NCI-H69 (cell line): ENCODE measurements at regions not wholly inside any gene's neighbourhood (a gene's known extent, or its start where the extent isn't known, plus 50 kb on each side); places are given as distances from the start of the nearest gene placed in this dataset.

Experiments
- DNase-seq: peaks from one replicate; lab custom pipeline; 2025; lab: John Stamatoyannopoulos, UW

DNA sequence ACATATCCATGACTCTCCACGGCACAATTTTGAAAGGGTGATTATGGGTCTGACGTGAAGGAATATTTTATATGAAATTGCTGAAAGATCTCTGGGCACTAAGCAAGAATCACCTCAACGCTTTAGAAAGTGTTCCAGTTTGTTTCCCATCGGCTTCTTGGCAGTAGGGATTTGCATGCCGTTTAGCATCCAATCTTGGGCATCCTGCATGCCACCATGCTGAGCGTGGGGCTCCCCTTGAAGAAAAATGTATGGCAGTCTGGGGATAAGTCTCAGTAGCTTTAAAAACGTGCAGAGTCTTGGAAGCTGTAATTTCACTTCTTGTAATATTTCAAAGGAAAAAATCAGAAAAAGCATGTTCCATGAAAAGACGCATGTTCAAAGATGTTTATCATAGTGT lies 151.7 kb downstream of the DMRT2 start:
- DNase-seq, result no peak

DNA sequence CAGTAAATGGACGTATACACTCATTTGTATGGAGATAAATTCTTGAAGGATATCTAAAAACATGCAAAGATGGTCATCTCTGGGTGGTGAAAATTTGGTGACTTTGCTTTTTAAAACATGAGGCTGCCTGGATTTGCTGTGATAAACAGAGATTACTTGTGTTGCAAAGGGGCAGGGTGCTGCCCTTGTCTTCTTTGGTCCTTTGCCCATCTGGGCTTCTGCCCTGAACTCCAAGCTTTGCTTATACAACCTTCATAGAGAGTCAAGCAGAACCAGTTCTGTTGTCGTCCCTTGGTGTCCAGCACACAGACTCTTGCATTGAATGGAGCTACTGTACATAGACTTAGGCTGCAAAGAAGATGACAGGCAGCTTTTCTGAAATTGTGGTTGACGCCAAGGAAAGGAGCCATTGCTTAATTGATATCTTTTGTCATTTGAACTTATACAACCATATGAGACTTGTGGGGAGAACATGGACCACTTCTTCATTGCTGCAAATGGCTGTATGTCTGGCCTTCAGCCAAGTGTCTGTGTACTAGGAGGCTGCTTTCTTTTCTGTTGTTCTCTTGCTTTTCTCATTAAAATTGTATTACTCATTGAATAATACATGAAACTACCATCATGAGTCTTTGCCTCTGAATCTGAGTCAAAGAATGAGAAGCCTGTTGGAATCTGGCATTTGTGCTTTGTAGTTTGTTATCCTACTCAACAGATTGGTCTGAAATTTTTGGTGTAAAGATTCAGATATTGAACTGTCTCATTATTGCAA lies 152.5 kb downstream of the DMRT2 start:
- no peak for DNase-seq

DNA sequence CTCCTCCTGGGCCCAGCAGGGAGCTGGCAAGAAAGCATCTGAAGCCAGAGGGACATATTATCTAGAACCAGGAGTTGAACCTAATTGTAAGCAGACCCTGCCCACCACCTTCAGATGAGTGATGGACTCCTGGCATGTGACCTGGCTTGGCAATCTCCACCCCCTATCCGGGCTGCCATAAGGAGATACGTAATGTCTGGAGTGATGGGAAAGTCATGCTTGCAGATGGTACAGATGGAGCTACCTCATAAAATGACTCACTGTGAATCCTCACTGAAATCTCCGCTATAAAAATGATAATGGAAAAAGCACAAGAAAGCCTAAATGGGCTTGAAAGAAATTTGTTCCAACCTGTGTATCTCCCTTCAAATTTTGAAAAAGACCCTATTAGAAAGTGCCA lies 157.5 kb downstream of the DMRT2 start:
- DNase-seq, result no peak

DNA sequence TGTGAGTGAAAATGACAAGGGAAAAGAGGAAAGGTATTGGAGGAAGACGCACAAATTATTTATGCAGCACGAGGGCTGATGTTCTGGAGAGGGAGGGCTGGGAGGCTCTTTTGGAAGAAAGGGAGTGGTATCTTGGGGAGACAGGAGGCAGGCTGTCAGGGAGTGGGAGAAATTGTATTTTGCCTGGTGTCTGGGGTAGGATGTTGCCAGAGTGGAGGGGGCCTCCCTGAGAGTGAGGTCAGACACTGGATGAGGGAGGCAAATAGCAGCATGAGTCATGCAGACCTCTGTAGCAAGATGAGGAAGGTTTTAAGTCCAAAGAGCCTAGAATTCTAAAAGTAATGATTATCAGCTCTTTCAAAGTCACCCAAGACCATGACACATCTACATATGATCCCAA lies 158.0 kb downstream of the DMRT2 start:
- no peak for DNase-seq

DNA sequence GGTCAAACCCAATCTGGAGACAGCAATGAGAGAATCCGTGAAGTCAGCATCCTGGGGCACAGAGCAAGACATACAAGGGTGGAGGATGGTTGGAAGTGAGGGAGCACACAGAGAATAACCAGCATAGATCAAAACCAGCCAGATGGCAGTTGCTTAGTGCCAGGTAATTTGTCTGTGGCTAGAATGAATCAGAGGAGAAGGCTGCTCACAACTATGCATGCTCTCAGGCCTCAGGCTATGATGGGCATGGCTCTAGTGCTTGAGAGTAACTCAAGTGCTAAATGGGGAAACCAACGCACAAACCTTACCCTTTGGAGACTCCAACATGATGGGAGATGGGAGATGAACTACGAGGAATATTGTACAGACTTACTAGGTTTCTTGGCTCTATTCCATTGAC lies 160.8 kb downstream of the DMRT2 start:
- no peak for DNase-seq

DNA sequence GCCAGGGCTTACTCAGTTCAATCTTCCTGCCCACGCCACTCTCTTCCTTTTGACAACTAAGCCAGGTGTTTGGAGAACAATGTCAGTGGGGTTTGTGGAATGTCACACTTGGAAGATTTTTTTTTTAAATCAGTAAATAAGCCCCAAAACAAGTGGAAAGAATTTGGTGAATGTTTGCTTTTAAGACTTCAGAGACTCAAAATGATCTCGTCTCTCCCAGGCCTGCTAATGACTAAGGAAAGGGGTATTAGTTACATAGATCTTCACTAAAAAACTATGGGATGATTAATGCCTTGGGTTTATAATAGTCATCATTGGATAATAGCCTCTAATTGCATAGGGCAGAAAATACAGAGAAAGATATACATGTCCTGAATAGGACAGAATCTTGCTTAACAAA lies 166.4 kb downstream of the DMRT2 start:
- DNase-seq, result no peak

DNA sequence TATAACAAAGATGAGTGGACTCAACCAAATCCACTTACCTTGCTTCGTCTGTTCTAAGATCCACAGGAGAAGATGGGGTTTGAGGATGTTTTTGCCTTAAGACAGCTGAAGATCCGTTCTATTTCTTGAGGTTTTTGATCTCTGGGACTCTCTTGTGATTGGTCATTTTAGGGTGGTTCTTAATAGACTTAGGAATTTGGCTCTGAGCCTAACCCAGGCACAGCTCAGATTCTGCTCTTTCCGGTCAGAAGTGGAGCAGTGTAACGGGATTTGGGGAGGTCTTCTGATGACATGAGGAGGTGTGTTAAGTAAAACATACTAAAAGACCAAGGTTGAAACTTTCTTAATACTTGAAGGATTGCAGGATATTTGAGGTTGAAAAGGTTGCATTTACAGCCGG lies 166.9 kb downstream of the DMRT2 start:
- DNase-seq, result no peak

DNA sequence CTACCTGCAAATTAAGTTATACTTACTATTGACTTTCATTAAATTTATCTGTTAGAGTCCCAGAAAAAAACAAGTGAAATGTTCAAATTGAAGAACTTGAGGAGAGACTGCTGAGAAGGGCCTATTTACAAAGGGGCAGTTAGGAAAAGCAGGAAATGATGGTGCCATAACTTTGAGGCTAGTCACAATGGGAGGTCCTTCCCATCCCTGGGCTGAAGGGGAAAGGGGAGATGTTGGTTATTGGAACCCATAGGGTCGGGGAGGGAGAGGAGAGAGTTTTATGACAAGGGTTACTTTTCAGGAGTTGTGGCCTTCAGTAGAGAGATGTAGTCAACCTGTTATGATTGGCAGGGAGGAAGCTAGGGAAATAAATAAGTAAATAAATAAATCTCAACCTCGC lies 169.1 kb downstream of the DMRT2 start:
- DNase-seq, result no peak

DNA sequence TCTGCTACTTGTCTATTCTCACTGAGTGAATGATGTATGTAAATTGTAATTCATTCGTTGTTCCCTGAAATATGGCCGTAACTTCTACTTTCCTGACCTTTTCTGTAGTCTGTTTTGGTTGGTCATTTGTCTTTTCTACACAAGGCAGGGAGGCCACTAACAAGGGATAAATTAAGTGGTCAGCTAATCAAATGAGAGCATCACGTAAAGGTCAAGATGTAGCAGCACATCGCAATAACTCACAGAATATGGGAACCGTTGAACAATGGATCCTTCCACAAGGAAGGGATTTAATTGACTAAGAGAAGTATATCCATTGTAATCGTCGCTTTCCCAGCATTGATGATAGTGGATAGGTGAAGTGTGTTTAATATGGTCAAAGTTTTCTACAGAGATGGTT lies 171.1 kb downstream of the DMRT2 start:
- DNase-seq, result no peak

DNA sequence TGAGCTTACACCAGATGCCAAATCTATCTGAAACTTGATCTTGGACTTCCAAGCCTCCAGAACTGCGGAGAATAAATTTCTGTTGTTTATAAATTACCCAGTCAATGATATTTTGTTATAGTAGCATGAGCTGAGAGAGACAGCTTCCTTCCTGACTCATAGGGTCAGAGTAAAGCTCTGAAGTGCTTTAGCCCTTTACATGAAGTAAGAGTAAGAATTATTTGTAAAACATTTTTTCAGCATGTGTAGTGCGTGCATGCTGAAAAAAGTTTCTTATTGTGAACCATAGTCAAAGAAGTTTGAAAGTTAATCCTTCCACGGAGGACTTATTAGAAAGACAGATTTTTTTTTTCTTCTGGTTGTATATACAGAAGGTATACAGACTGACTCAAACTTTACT lies 172.4 kb downstream of the DMRT2 start:
- DNase-seq, result no peak

DNA sequence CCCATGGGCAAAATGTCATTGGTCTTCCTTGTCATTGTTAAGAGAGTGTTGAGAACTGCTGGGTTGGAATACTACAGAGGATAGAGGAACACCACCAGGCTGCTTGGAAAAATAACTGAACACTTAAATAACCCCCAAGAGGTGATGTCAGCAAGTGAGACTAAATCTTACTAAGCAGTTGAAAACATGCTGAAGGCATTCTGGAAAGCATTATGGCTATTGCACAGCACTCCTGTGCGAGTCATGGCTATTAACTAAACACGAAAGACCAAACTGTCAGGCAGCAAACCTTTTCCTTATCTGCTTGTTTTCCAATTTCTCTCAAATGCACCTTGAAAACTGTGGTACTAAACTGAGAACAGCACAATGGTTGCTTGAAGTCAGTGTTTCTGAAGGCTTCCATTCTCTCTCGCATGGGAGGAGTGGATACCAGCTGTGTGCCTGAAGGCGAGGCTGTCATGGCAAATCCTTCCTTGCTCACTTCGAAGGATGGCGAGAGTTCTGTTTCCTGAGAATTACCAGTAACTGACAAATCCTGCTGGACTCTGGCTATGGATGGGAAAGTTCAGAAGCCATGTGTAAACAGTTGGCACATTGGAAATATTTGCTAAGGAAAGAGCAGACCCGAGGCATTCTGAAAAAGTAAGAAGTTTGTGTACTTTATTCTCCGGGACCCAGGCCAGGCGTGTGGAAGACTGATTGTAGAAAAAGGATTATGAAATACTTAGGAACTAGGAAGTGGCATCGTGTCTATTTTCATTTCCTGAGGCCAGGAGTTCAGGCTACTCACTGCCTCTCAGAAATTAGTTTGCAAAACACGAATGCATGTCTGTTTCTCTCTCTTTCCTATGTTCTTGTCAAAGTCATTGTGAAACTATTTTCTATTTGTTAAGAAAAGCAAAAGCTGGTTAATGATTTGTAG lies 182.1 kb downstream of the DMRT2 start:
- no peak for DNase-seq

DNA sequence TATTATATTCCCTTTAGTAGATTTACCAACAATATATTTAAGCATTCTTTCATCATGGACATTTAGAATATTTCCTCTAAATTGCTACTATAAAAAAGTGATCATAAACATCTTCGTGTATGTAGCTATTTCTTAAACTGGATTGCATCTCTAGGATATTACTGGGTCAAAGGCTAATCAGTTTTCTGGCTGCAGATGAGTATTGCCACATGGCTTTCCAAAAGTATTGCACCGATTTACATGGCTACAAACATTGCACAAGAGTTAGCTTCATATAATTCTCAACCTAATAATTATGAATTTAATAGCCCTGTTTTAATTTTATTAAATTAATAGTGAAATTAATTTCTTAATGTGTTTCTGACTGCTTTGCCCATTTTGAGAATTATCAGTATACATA lies 183.4 kb downstream of the DMRT2 start:
- DNase-seq, result no peak

DNA sequence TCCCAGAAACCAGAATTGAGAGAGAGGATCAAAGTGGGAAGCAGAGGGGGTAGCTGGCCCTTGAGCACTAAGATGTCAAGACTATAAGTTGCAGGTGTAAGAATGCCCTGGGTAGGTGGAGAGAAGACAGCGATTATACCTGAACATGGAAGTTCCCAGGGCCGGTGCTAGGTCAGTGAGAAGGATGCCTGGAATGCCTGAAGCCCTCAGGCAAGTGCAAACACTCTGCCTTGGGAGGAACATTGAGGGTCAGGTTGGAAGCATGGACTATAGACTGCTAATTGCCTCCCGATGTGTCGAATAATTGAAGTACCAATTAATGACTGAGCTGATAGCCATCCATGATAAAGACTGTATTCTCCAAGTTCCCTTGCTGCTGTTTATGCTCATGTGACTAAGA lies 185.5 kb downstream of the DMRT2 start:
- no peak for DNase-seq

DNA sequence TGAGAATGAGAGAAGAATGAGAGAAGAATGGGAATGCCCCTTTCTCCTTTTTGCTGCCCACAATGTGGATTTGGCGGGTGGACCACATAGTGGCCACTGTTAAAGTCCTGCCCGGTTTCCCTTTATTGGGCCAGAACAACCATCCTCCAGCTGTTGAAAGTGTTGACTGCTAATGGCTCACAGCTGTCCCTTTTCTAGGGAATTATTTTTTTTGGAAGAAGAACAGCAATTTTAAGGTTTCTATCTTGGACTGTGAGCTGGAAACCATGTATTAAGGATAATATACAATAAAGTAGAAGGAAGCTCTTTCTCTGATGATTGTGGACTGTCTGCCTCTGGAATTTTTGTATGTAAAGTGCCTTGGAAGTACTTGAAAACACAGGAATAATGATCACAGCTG lies 185.9 kb downstream of the DMRT2 start:
- no peak for DNase-seq

DNA sequence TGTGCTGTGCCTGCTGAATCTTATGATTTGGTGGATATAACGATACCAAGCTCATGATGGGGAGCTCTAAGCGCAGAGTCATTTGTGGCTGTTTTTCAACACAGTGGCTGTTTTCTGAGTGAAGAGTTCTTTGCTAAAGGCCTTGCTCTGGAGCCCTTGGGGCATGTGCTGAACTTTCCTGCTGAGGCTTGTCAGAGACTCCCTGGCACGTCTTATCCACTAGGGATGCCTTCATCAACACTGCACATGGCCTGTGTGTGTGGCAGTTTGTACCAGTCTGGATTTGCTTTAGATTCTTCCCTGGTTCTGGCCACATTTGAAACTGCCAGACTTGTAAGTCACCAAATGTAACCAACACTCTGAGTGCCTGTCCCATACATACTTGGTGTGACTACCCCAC lies 188.2 kb downstream of the DMRT2 start:
- no peak for DNase-seq

DNA sequence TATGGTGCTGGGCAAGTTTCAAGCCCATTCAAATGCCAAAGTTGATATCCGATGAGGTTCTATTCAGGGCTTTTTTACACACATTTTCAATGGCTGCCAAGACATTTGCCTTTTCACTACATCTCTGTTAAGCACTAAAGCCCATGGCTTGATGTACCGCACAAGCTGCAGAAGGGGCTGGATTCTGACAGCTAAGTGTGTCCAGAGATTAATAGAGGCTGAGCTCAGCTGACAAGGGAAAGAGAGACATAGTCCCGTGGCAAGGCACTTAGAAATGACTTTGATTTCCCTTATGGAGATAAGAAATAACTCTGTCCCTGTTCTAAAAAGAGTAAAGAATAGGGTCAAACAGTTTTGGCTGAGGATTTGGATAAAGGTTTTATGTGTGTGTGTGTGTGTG lies 198.6 kb downstream of the DMRT2 start:
- DNase-seq, result no peak

DNA sequence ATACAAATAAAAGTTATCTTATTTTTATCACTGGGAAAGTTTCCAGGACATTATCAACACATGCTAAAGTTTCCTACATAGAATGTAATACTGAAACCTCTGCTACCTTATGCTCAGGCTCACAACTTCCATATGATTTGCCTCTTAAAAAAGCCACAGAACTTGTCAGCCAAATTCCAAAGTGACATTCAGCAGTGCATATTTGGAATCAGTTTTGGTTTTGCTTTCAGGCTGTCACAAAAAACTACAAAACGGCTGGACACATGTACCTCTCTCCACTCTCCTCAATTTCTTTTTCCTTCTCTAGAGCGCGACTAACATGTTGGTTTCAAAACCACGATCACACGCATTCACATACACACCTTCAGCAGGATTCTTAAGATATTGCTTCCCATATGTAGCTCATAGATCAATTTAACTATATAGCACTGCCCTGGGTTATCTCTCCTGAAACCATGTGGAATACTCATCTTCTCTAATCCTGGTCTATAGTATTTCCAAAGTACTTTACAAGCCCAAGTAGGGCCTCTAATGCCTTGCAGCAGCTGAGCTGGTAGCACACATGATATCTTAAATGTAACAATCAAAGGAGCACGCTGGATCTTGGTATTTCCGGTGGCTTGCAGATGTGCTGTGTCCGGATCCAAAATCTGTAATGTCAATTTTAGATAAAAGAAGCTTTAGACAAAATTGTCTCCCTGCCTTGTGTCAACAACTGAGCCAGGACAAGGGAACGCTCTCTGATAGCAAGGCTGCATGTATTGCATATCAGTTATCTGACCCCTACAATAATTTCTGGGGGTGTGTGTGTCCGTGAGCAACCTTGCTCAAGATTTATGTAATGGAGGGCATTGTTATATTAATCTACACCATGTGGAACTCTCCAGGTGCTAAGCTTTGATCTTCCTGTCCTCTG lies 203.2 kb downstream of the DMRT2 start:
- DNase-seq, result no peak

DNA sequence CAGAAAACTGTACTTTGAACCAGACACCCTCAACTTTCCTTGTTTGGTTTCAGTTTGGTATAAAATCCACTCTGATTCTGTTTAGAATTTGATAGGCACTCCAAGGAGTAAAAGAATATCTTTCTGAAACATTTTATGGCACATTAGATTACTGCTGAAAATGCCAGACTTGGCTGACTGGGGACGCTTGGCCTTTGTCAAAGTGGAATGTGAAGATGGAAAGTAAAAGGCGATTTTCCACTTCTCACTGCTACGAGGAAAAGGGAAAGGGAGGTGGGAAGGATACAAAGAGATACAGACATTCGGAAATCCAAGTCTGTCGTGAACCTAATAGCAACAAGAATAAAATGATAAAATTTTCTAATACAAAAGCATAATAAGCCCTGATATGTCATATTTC lies 203.9 kb downstream of the DMRT2 start:
- no peak for DNase-seq

DNA sequence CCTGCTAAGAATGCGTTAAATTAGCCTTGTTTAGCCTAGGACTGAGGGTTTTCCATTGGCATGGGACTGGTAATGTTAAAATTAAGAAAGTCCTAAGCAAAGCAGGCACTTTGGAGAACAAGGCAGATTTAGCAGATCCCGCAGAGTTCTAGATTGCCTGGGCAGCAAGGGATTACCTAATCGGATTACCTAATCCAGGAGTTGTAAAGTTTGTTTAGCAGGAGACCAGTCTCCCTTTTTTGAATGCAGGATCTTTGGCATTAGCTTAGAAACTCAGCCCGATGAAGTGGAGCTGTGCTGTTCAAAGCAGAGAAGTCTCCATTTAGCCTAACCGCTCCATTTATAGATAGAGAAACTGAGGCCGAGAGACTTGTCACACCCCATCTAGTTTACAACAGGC lies 206.0 kb downstream of the DMRT2 start:
- DNase-seq, result no peak

DNA sequence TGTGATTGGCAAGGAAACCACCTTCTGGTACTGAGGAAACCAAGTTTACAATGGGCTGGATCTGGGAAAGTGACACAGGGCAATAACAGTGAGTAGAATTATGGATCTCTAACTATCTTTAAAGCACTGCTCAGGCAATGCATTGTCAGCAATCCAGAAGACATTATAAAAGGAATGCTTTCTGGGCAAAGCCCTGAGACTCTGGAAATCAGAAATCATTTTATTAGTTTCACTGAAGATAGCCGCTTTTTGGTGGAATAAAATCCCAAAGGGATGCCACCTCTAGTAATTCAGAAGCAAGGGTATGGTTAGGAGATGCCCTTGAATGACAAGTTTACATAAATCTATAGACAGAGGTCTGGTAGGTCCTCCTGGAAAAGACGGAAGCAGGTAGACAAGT lies 211.1 kb downstream of the DMRT2 start:
- DNase-seq, result no peak

DNA sequence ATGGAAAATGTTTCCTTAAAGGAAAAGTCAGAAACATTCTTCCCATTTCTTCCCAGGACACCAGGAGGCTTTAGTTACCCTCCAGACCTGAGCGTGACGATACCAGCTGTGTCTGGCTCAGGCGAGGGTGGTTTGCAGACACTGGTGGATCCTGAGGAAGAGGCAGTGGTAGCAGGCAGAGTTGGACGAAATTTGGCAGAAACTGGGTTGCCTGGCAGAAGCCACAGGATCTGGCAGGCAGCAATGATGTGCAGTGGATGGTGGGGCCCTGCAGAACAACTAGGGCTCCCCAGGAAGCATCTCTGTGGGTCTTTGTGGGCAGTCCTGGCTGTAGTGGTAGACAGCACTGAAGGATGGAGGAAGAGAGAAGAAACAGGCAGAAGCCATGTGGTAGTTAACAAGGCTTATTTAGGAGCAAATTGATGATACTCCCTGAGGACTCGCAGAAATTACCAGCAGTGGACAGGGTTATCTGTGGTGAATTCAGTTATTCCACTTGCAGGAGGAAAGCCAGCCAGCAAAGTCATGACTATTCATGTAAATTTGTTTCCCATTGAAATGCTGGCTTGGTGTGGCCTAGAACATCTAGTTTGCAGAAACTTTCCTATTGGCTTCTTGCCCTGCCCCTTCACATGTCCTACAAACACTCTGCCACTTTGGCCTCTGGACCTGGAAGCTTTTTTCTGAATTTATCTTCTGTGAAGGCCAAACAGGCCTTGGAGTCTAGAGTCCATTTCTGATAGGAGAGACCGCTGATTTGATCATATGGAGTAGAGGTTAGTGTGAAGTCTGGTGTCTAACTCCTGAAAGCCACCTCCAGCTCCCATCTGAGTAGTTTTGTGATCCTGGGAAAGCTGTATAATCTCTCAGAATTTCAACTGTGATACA lies 212.0 kb downstream of the DMRT2 start:
- no peak for DNase-seq
